ENCODE measurements at regions not wholly inside any gene's neighbourhood (a gene's known extent, or its start where the extent isn't known, plus 50 kb on each side); places are given as distances from the start of the nearest gene placed in this dataset.
A peak's percentile ranks its signal among the peaks of the same experiment; 100 is the strongest.

- H3K27me3 Mint-ChIP-seq (ENCODE audit: insufficient read depth, low read depth) = no peaks in the 10 kb centered on the region
- peaks cover 6% of the 10 kb centered on the region for H3K4me1 Mint-ChIP-seq
- no peak overlapping the region for H3K9ac ChIP-seq
- no peak overlapping the region for H3K27ac Mint-ChIP-seq
- no peaks in the 10 kb centered on the region for H3K36me3 ChIP-seq
- H3K4me3 Mint-ChIP-seq = no peak overlapping the region
- no peaks in the 10 kb centered on the region for H3K36me3 Mint-ChIP-seq
- H3K9me3 Mint-ChIP-seq = no peaks in the 10 kb centered on the region
- H3K27ac ChIP-seq = no peak overlapping the region
- no peaks in the 10 kb centered on the region for H3K27me3 ChIP-seq
- DNase-seq (ENCODE audit: low spot score) = no peak
- H3K4me1 ChIP-seq = no peaks in the 10 kb centered on the region
- TF ChIP-seq EZH2 (IDR thresholded peaks at IDR 0.05) = no peak
- no peak for TF ChIP-seq CTCF (IDR thresholded peaks at IDR 0.05)
- TF ChIP-seq EZH2phosphoT487 (IDR thresholded peaks at IDR 0.05) = no peak
- H3K9me3 ChIP-seq (ENCODE audit: low read depth) = no peaks in the 10 kb centered on the region
- H4K20me1 ChIP-seq (ENCODE audit: low read depth) = no peaks in the 10 kb centered on the region
- no peak overlapping the region for H3K4me2 ChIP-seq
- peaks cover under 1% of the 10 kb centered on the region for H3F3A ChIP-seq (ENCODE audit: low read depth)
- no peak overlapping the region for H3K4me3 ChIP-seq
- H3K79me2 ChIP-seq (ENCODE audit: low read depth) = no peaks in the 10 kb centered on the region
- peak overlapping the region; percentile 23 for H2AFZ ChIP-seq (replicated peaks)
Measured at GRCh38 chr18:68215931-68216330, 499.0 kb downstream of the TMX3 start.

GRCh38 chr18:68186039-68186438, 528.9 kb downstream of the TMX3 start:
- no peaks in the 10 kb centered on the region for H3K36me3 ChIP-seq
- no peak for DNase-seq (ENCODE audit: low spot score)

GRCh38 chr18:68181956-68182355, 533.0 kb downstream of the TMX3 start:
- no peaks in the 10 kb centered on the region for H4K20me1 ChIP-seq (ENCODE audit: low read depth)
- Mint-ChIP-seq H3K27ac (no peak overlapping the region), H3K36me3 (no peaks in the 10 kb centered on the region), H3K27me3 (ENCODE audit: insufficient read depth, low read depth) (peaks cover 5% of the 10 kb centered on the region), H3K9me3 (no peaks in the 10 kb centered on the region), H3K4me3 (no peak overlapping the region), H3K4me1 (no peaks in the 10 kb centered on the region)
- H2AFZ ChIP-seq (replicated peaks) = no peak overlapping the region
- TF ChIP-seq CTCF (IDR thresholded peaks at IDR 0.05) (no peak), EZH2phosphoT487 (IDR thresholded peaks at IDR 0.05) (no peak), EZH2 (IDR thresholded peaks at IDR 0.05) (no peak)
- no peak for DNase-seq (ENCODE audit: low spot score)
- no peaks in the 10 kb centered on the region for H3K4me1 ChIP-seq
- no peak overlapping the region for H3K9ac ChIP-seq
- H3K4me3 ChIP-seq = no peak overlapping the region
- H3K27me3 ChIP-seq = no peaks in the 10 kb centered on the region
- H3F3A ChIP-seq (ENCODE audit: low read depth) = no peaks in the 10 kb centered on the region
- H3K36me3 ChIP-seq = no peaks in the 10 kb centered on the region
- H3K4me2 ChIP-seq = no peak overlapping the region
- H3K9me3 ChIP-seq (ENCODE audit: low read depth) = no peaks in the 10 kb centered on the region
- no peaks in the 10 kb centered on the region for H3K79me2 ChIP-seq (ENCODE audit: low read depth)
- H3K27ac ChIP-seq = no peak overlapping the region

More at GRCh38 chr18:68186039-68186438, 528.9 kb downstream of the TMX3 start:
- TF ChIP-seq CTCF (IDR thresholded peaks at IDR 0.05) = no peak
- TF ChIP-seq EZH2 (IDR thresholded peaks at IDR 0.05) = no peak
- no peak for TF ChIP-seq EZH2phosphoT487 (IDR thresholded peaks at IDR 0.05)
- Histone ChIP-seq H3K4me2 (no peak overlapping the region), H3K79me2 (ENCODE audit: low read depth) (no peaks in the 10 kb centered on the region), H3K27ac (no peak overlapping the region), H4K20me1 (ENCODE audit: low read depth) (no peaks in the 10 kb centered on the region), H3K9ac (no peak overlapping the region), H3K4me3 (no peak overlapping the region), H3K4me1 (no peaks in the 10 kb centered on the region), H3K9me3 (ENCODE audit: low read depth) (no peaks in the 10 kb centered on the region), H2AFZ (replicated peaks) (no peak overlapping the region), H3F3A (ENCODE audit: low read depth) (no peaks in the 10 kb centered on the region), H3K27me3 (no peaks in the 10 kb centered on the region)
- no peaks in the 10 kb centered on the region for H3K9me3 Mint-ChIP-seq
- no peak overlapping the region for H3K4me3 Mint-ChIP-seq
- H3K27me3 Mint-ChIP-seq (ENCODE audit: insufficient read depth, low read depth) = peaks cover under 1% of the 10 kb centered on the region
- no peaks in the 10 kb centered on the region for H3K4me1 Mint-ChIP-seq
- H3K36me3 Mint-ChIP-seq = no peaks in the 10 kb centered on the region
- no peak overlapping the region for H3K27ac Mint-ChIP-seq
